Fibroblast of lung (primary cell): ENCODE measurements at regions not wholly inside any gene's neighbourhood (a gene's known extent, or its start where the extent isn't known, plus 50 kb on each side); places are given as distances from the start of the nearest gene placed in this dataset.

Experiments
- DNase-seq, 2 donors: peaks; one replicate each; pipeline versions ENCODE4 v3.0.0 to v3.0.0-alpha.2; 2010; ENCODE audit warnings: low read depth in 2 of 2
- H2AFZ ChIP-seq: 2 replicates; pipeline ENCODE4 v1.5.1; 2012; ENCODE audit warnings: low read length, control low read depth, inconsistent platforms
- H3K27ac ChIP-seq: 2 replicates; pipeline ENCODE4 v1.5.1; 2011; ENCODE audit warnings: low read length, control low read depth; ENCODE audit not compliant: insufficient read depth
- H3K27me3 ChIP-seq: 2 replicates; pipeline ENCODE4 v1.5.1; 2011; ENCODE audit warnings: mild to moderate bottlenecking, low read length; ENCODE audit not compliant: control insufficient read depth, insufficient read depth
- H3K36me3 ChIP-seq: 2 replicates; pipeline ENCODE4 v1.5.1; 2011; ENCODE audit warnings: low read length; ENCODE audit not compliant: control insufficient read depth, insufficient read depth
- H3K4me1 ChIP-seq: 2 replicates; pipeline ENCODE4 v1.5.1; 2011; ENCODE audit warnings: low read length; ENCODE audit not compliant: control insufficient read depth, insufficient read depth; ENCODE audit errors: extremely low read depth
- H3K4me2 ChIP-seq: 2 replicates; pipeline ENCODE4 v1.5.1; 2011; ENCODE audit warnings: low read length, control low read depth; ENCODE audit not compliant: insufficient read depth; ENCODE audit errors: extremely low read depth
- H3K4me3 ChIP-seq, 4 experiments: fragments of 200-600 bp in 1 of 4; sonication (generic) in 1 of 4; replicated peaks in 1 of 4; 2 replicates each; pipeline ENCODE4 v1.5.1; 2011 to 2016; ENCODE audit warnings: low read length in 4 of 4, low read depth in 3 of 4, mild to moderate bottlenecking in 3 of 4, control low read depth in 2 of 4, inconsistent platforms in 1 of 4, mixed read lengths in 1 of 4; ENCODE audit not compliant: insufficient read depth in 1 of 4; ENCODE audit errors: control extremely low read depth in 1 of 4
- H3K79me2 ChIP-seq: 2 replicates; pipeline ENCODE4 v1.5.1; 2012; ENCODE audit warnings: mild to moderate bottlenecking, low read length, inconsistent platforms; ENCODE audit not compliant: control insufficient read depth, insufficient read depth
- H3K9ac ChIP-seq: 2 replicates; pipeline ENCODE4 v1.5.1; 2011; ENCODE audit warnings: mild to moderate bottlenecking, low read length, control low read depth; ENCODE audit not compliant: insufficient read depth
- H3K9me3 ChIP-seq: 2 replicates; pipeline ENCODE4 v1.5.1; 2012; ENCODE audit warnings: low read depth, low read length; ENCODE audit not compliant: control insufficient read depth, insufficient read depth
- H4K20me1 ChIP-seq: 2 replicates; pipeline ENCODE4 v1.5.1; 2011; ENCODE audit warnings: low read length; ENCODE audit not compliant: control insufficient read depth, insufficient read depth; ENCODE audit errors: extremely low read depth
- EZH2 ChIP-seq: IDR thresholded peaks from 2 replicates; pipeline ENCODE4 v1.5.1; 2012; ENCODE audit warnings: low read length, control low read depth, mild to moderate bottlenecking; ENCODE audit errors: missing control alignments
- TF ChIP-seq, protein P1 (sequence below), 2 donors: IDR thresholded peaks in 1 of 2; conservative IDR thresholded peaks in 1 of 2; 1 replicate in 1 of 2; 2 replicates in 1 of 2; pipeline ENCODE4 v1.5.1; 2011 to 2012; ENCODE audit warnings: low read length in 2 of 2, control low read depth in 1 of 2, inconsistent platforms in 1 of 2, low read depth in 1 of 2, mild to moderate bottlenecking in 1 of 2

DNA sequence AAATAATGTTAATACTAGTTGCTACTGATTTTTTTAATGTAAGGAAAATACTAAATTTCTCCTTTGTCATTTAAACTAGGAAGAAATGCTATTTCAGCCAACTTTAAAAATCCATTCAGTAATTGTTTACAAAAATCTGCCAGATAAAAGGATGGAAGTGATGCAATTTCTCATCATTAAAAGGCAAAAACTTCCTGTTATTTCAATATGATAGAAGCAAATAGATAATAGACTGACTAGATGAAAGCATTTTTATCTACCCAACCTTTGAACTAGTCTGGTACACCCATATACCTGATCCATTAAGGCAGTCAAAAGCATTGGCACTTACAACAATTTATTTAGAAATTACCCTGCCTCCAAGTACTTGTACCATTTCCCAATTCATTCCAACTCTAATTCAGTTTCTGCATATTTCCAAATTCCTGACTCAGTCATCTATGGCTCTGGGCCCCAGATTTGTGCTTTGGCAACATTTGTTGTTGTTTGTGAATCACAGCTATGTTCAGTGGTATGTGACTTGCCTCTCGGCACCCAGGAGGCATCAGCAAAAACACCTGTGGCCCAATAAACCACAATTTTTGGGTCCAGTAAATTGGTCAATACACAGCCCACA is 482.6 kb upstream of the SEMA3A start:
- H3K4me3 ChIP-seq: no peak overlapping the region
- H3K9ac ChIP-seq: no peak overlapping the region
- H3K36me3 ChIP-seq: no peaks in the 10 kb centered on the region
- no peaks in the 10 kb centered on the region for H3K4me1 ChIP-seq
- H2AFZ ChIP-seq: no peak overlapping the region
- no peaks in the 10 kb centered on the region for H3K9me3 ChIP-seq
- H3K27me3 ChIP-seq: no peaks in the 10 kb centered on the region
- no peaks in the 10 kb centered on the region for H4K20me1 ChIP-seq
- no peak overlapping the region for H3K27ac ChIP-seq
- no peak for TF ChIP-seq EZH2
- TF ChIP-seq, protein P1, sequence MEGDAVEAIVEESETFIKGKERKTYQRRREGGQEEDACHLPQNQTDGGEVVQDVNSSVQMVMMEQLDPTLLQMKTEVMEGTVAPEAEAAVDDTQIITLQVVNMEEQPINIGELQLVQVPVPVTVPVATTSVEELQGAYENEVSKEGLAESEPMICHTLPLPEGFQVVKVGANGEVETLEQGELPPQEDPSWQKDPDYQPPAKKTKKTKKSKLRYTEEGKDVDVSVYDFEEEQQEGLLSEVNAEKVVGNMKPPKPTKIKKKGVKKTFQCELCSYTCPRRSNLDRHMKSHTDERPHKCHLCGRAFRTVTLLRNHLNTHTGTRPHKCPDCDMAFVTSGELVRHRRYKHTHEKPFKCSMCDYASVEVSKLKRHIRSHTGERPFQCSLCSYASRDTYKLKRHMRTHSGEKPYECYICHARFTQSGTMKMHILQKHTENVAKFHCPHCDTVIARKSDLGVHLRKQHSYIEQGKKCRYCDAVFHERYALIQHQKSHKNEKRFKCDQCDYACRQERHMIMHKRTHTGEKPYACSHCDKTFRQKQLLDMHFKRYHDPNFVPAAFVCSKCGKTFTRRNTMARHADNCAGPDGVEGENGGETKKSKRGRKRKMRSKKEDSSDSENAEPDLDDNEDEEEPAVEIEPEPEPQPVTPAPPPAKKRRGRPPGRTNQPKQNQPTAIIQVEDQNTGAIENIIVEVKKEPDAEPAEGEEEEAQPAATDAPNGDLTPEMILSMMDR (conservative IDR thresholded peaks at IDR 0.05 in 1 of 2, IDR thresholded peaks at IDR 0.05 in 1 of 2; ENCODE audit: low read depth in 1 of 2, low read length in 2 of 2): no peak
- H3K4me2 ChIP-seq: no peak overlapping the region
- H3K79me2 ChIP-seq: no peaks in the 10 kb centered on the region
- peak in 1 of 2 donors; percentile 19 for DNase-seq

DNA sequence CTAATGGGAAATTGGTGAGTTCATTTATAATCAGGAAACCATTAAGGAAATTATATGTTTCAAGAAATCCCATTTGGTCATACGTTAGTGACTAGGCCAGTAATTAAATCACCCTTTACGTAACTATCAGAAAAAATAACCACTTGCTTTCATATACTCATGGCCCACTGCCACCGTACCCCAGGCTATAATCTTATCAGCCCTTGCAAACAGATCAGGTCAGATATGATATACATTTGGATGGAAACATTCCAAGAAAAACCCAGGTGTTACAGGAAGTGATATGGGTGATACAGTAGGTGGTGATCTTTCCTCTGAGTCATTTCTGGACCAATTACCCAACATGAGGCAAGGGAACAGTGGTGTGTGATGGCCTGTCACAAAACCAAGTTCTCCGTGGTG is 481.0 kb upstream of the SEMA3A start:
- no peak overlapping the region for H3K4me2 ChIP-seq
- no peak overlapping the region for H3K9ac ChIP-seq
- no peaks in the 10 kb centered on the region for H3K4me1 ChIP-seq
- TF ChIP-seq EZH2: no peak
- TF ChIP-seq, protein P1 (conservative IDR thresholded peaks at IDR 0.05 in 1 of 2, IDR thresholded peaks at IDR 0.05 in 1 of 2; ENCODE audit: low read depth in 1 of 2, low read length in 2 of 2): no peak
- DNase-seq: peak; percentile 22 to 39
- H3K79me2 ChIP-seq: no peaks in the 10 kb centered on the region
- H3K4me3 ChIP-seq: no peak overlapping the region
- no peaks in the 10 kb centered on the region for H3K27me3 ChIP-seq
- H2AFZ ChIP-seq: no peak overlapping the region
- H4K20me1 ChIP-seq: no peaks in the 10 kb centered on the region
- no peak overlapping the region for H3K27ac ChIP-seq
- H3K9me3 ChIP-seq: no peaks in the 10 kb centered on the region
- no peaks in the 10 kb centered on the region for H3K36me3 ChIP-seq

DNA sequence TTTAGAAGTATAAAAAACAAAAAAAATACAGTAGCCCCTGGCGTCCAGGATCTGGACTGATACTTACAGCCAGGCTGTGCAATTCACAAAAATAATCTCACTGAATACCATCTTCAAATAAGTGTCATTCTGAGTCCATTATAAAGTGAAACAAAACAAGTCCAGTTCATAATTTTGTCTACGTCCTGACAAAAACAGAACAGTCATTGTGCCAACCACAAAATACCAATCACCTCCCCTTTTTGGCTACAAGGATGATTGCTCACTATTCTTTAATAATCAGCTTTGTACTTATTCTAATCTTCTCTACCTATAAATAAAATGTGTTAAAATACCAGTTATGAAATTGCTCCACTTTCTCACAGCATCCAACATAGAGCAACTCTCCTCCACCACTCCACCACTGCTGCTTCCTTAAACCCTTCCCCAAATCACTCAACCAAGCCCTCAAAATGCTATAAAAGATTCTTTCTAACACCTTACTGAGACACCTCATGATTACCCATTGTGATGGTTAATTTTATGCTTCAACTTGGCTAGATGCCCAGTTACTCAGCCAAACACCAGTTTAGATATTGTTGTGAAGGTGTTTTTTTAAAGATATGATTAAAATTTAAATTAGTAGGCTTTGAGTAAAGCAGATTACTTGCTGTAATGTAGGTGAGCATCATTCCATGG is 479.8 kb upstream of the SEMA3A start:
- Histone ChIP-seq H3K27ac (no peak overlapping the region), H3K4me1 (no peaks in the 10 kb centered on the region), H3K36me3 (no peaks in the 10 kb centered on the region), H3K9ac (no peak overlapping the region), H2AFZ (peak overlapping the region; percentile 26), H3K27me3 (no peaks in the 10 kb centered on the region), H3K79me2 (no peaks in the 10 kb centered on the region), H3K9me3 (no peaks in the 10 kb centered on the region), H4K20me1 (no peaks in the 10 kb centered on the region), H3K4me3 (peak overlapping the region in 1 of 4 experiments; percentile 10), H3K4me2 (peak overlapping the region; percentile 37)
- peak; percentile 11 to 54 for DNase-seq
- TF ChIP-seq, protein P1 (conservative IDR thresholded peaks at IDR 0.05 in 1 of 2, IDR thresholded peaks at IDR 0.05 in 1 of 2; ENCODE audit: low read depth in 1 of 2, low read length in 2 of 2): no peak
- TF ChIP-seq EZH2: no peak
